H9 (cell line): ENCODE measurements at regions not wholly inside any gene's neighbourhood (a gene's known extent, or its start where the extent isn't known, plus 50 kb on each side); places are given as distances from the start of the nearest gene placed in this dataset.

Source experiments
- DNase-seq: peaks from one replicate; pipeline ENCODE4 v3.0.0-alpha.2; 2017
- H2AFZ ChIP-seq: one replicate; pipeline ENCODE4 v1.6.1; 2013; ENCODE audit warnings: mild to moderate bottlenecking, low read length, control low read depth, moderate library complexity
- H2AK5ac ChIP-seq: 2 replicates; pipeline ENCODE4 v1.6.1; 2013; ENCODE audit warnings: low read length, control low read depth, mixed read lengths; ENCODE audit not compliant: insufficient read length
- H2BK120ac ChIP-seq: one replicate; pipeline ENCODE4 v1.6.1; 2013; ENCODE audit warnings: low read depth, mild to moderate bottlenecking, low read length, control low read depth, inconsistent platforms; ENCODE audit not compliant: poor library complexity, severe bottlenecking
- H2BK12ac ChIP-seq: 2 replicates; pipeline ENCODE4 v1.6.1; 2013; ENCODE audit warnings: low read length, control low read depth, mixed read lengths, low read depth; ENCODE audit not compliant: insufficient read length
- H2BK15ac ChIP-seq: 2 replicates; pipeline ENCODE4 v1.6.1; 2013; ENCODE audit warnings: low read depth, low read length, control low read depth
- H2BK20ac ChIP-seq: one replicate; pipeline ENCODE4 v1.6.1; 2013; ENCODE audit warnings: low read depth, mild to moderate bottlenecking, low read length, control low read depth, inconsistent platforms; ENCODE audit not compliant: poor library complexity, severe bottlenecking
- H2BK5ac ChIP-seq: 2 replicates; pipeline ENCODE4 v1.6.1; 2013; ENCODE audit warnings: low read length, control low read depth, mixed read lengths; ENCODE audit not compliant: insufficient read length
- H3K14ac ChIP-seq: 2 replicates; pipeline ENCODE4 v1.6.1; 2013; ENCODE audit warnings: low read length, control low read depth; ENCODE audit not compliant: insufficient read depth
- H3K18ac ChIP-seq: 2 replicates; pipeline ENCODE4 v1.6.1; 2013; ENCODE audit warnings: low read depth, mild to moderate bottlenecking, mixed read lengths, low read length, control low read depth; ENCODE audit not compliant: insufficient read length
- H3K23ac ChIP-seq: 2 replicates; pipeline ENCODE4 v1.6.1; 2013; ENCODE audit warnings: low read length, control low read depth, mixed read lengths, low read depth; ENCODE audit not compliant: insufficient read length
- H3K23me2 ChIP-seq: 2 replicates; pipeline ENCODE4 v1.6.1; 2013; ENCODE audit warnings: low read depth, mild to moderate bottlenecking, mixed read lengths, low read length, control low read depth; ENCODE audit not compliant: insufficient read length, poor library complexity, severe bottlenecking
- H3K27ac ChIP-seq: 2 replicates; pipeline ENCODE4 v1.5.1; 2013; ENCODE audit warnings: low read length, control low read depth, mixed read lengths, low read depth; ENCODE audit not compliant: insufficient read length
- H3K27me3 ChIP-seq: 2 replicates; pipeline ENCODE4 v1.6.1; 2013; ENCODE audit warnings: low read length, control low read depth, inconsistent platforms; ENCODE audit not compliant: insufficient read depth
- H3K4ac ChIP-seq: 2 replicates; pipeline ENCODE4 v1.6.1; 2013; ENCODE audit warnings: low read depth, mild to moderate bottlenecking, control low read depth, inconsistent platforms, low read length, moderate library complexity
- H3K4me1 ChIP-seq: 2 replicates; pipeline ENCODE4 v1.6.1; 2013; ENCODE audit warnings: low read length, control low read depth, inconsistent platforms; ENCODE audit not compliant: insufficient read depth
- H3K4me2 ChIP-seq: 2 replicates; pipeline ENCODE4 v1.6.1; 2013; ENCODE audit warnings: low read length, control low read depth, mixed read lengths; ENCODE audit not compliant: insufficient read length, insufficient read depth
- H3K56ac ChIP-seq: 2 replicates; pipeline ENCODE4 v1.6.1; 2013; ENCODE audit warnings: low read depth, mild to moderate bottlenecking, mixed read lengths, low read length, control low read depth; ENCODE audit not compliant: insufficient read length
- H3K79me1 ChIP-seq: 2 replicates; pipeline ENCODE4 v1.6.1; 2013; ENCODE audit warnings: low read depth, mild to moderate bottlenecking, moderate library complexity, low read length, control low read depth, inconsistent platforms; ENCODE audit not compliant: insufficient read depth, poor library complexity, severe bottlenecking
- H3K79me2 ChIP-seq: 2 replicates; pipeline ENCODE4 v1.6.1; 2013; ENCODE audit warnings: low read length, control low read depth, inconsistent platforms; ENCODE audit not compliant: insufficient read depth
- H3K9ac ChIP-seq: 2 replicates; pipeline ENCODE4 v1.6.1; 2013; ENCODE audit warnings: low read length, control low read depth, mixed read lengths; ENCODE audit not compliant: insufficient read length; ENCODE audit errors: extremely low read depth
- H3K9me3 ChIP-seq: one replicate; pipeline ENCODE4 v1.6.1; 2013; ENCODE audit warnings: low read depth, low read length, inconsistent platforms; ENCODE audit not compliant: control insufficient read depth
- H3T11ph ChIP-seq: one replicate; pipeline ENCODE4 v1.6.1; 2013; ENCODE audit warnings: mild to moderate bottlenecking, low read length, control low read depth, inconsistent platforms
- H4K20me1 ChIP-seq: one replicate; pipeline ENCODE4 v1.6.1; 2013; ENCODE audit not compliant: control insufficient read depth, insufficient read length, insufficient read depth
- H4K5ac ChIP-seq: 2 replicates; pipeline ENCODE4 v1.6.1; 2013; ENCODE audit warnings: low read depth, mild to moderate bottlenecking, mixed read lengths, low read length, control low read depth; ENCODE audit not compliant: insufficient read length
- H4K8ac ChIP-seq: replicated peaks from 2 replicates; pipeline ENCODE4 v1.6.1; 2013; ENCODE audit warnings: low read length, control low read depth, mixed read lengths, low read depth; ENCODE audit not compliant: insufficient read length
- H4K91ac ChIP-seq: 2 replicates; pipeline ENCODE4 v1.6.1; 2013; ENCODE audit warnings: low read depth, mild to moderate bottlenecking, moderate library complexity, mixed read lengths, low read length, control low read depth; ENCODE audit not compliant: insufficient read length
- H3K27ac Mint-ChIP-seq, 3 experiments: 2 replicates in 2 of 3; 3 replicates in 1 of 3; pipeline ENCODE4 v1.8.0; 2020 to 2021; ENCODE audit warnings: mixed read lengths in 3 of 3, mild to moderate bottlenecking in 1 of 3, moderate library complexity in 1 of 3
- H3K27me3 Mint-ChIP-seq: 2 replicates; pipeline ENCODE4 v1.8.0; 2021; ENCODE audit warnings: low read depth, mild to moderate bottlenecking, moderate library complexity, mixed read lengths
- H3K36me3 Mint-ChIP-seq, 3 experiments: 2 replicates in 2 of 3; 3 replicates in 1 of 3; pipeline ENCODE4 v1.8.0; 2020 to 2021; ENCODE audit warnings: low read depth in 3 of 3, mixed read lengths in 3 of 3; ENCODE audit not compliant: insufficient read depth in 1 of 3
- H3K4me1 Mint-ChIP-seq, 2 experiments: 2 replicates each; pipeline ENCODE4 v1.8.0; 2020; ENCODE audit warnings: mixed read lengths in 2 of 2
- H3K4me3 Mint-ChIP-seq, 2 experiments: 2 replicates in 1 of 2; 3 replicates in 1 of 2; pipeline ENCODE4 v1.8.0; 2020 to 2021; ENCODE audit warnings: mild to moderate bottlenecking in 2 of 2, mixed read lengths in 2 of 2, moderate library complexity in 1 of 2
- H3K9me3 Mint-ChIP-seq, 2 experiments: 2 replicates in 1 of 2; 3 replicates in 1 of 2; pipeline ENCODE4 v1.8.0; 2020; ENCODE audit warnings: mild to moderate bottlenecking in 2 of 2, mixed read lengths in 2 of 2, moderate library complexity in 1 of 2
- WGBS: extraction: QIAGEN DNeasy Blood & Tissue Kit; methylation state at CpG from one replicate; pipeline ENCODE4 v1.1.7; 2013; ENCODE audit warnings: missing lambda C conversion rate, low lambda C conversion rate, mixed read lengths; ENCODE audit not compliant: insufficient read length; ENCODE audit errors: extremely low coverage; 5-methylcytosine and 5-hydroxymethylcytosine counted together
- TF ChIP-seq, protein P1 (sequence below): fragments of 200-600 bp; sonication (generic); conservative IDR thresholded peaks from 3 replicates; pipeline ENCODE4 v1.8.0; 2021; ENCODE audit warnings: antibody characterized with exemption, mild to moderate bottlenecking

DNA sequence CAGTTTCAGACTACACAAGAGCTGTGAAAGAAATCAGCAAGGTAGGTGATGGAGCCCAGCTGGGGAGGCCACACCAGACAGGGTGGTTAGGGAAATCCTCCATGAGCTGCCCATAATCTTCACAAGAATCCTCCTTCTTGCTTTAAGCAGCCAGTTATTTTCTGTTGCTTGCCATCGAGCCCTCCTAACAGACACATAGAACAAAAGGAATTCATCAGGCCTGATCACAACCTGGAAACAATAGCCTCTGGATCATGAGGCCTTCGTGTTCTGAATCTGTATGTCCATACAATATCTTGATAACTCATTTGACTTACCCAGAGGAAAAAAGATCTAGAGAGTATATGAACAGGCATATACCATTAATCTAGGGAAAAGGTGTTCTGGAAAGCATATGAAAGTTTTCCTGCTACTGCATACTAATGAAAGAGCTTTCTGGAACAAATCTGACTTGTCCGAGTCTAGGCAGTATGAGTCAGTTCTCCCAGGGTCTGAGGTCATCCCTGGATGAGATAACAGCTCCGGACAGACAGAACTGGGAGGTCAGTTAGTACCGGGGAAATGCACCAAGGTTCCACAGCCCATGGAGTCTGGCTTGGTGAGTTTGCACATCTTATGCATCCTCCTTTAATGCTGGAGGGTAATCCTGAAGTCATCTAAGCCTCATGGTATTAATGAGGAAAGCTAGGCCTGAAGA is 52.8 kb upstream of the ELK3 start:
- no peak overlapping the region for H3K23ac ChIP-seq
- H3K23me2 ChIP-seq: no peaks in the 10 kb centered on the region
- no peak overlapping the region for H3K14ac ChIP-seq
- no CpG with 5 or more reads among the region's 5 CpGs for WGBS
- H3K4me2 ChIP-seq: no peak overlapping the region
- H2BK20ac ChIP-seq: no peak overlapping the region
- H4K5ac ChIP-seq: no peak overlapping the region
- Mint-ChIP-seq H3K4me3 (no peak overlapping the region), H3K4me1 (peaks cover 17 to 18% of the 10 kb centered on the region in 2 experiments), H3K27ac (no peak overlapping the region), H3K27me3 (peaks cover 5% of the 10 kb centered on the region), H3K9me3 (peaks cover 0 to 2% of the 10 kb centered on the region in 2 experiments; a peak in 1 of 5 replicates), H3K36me3 (no peaks in the 10 kb centered on the region)
- no peaks in the 10 kb centered on the region for H4K20me1 ChIP-seq
- H4K91ac ChIP-seq: no peak overlapping the region
- no peaks in the 10 kb centered on the region for H3K79me2 ChIP-seq
- no peaks in the 10 kb centered on the region for H3K79me1 ChIP-seq
- H2AFZ ChIP-seq: no peak overlapping the region
- H3K9me3 ChIP-seq: no peaks in the 10 kb centered on the region
- no peak overlapping the region for H3K9ac ChIP-seq
- H3K18ac ChIP-seq: no peak overlapping the region
- H2BK5ac ChIP-seq: no peak overlapping the region
- H2BK12ac ChIP-seq: no peak overlapping the region
- H3K27ac ChIP-seq: no peak overlapping the region
- TF ChIP-seq, protein P1, sequence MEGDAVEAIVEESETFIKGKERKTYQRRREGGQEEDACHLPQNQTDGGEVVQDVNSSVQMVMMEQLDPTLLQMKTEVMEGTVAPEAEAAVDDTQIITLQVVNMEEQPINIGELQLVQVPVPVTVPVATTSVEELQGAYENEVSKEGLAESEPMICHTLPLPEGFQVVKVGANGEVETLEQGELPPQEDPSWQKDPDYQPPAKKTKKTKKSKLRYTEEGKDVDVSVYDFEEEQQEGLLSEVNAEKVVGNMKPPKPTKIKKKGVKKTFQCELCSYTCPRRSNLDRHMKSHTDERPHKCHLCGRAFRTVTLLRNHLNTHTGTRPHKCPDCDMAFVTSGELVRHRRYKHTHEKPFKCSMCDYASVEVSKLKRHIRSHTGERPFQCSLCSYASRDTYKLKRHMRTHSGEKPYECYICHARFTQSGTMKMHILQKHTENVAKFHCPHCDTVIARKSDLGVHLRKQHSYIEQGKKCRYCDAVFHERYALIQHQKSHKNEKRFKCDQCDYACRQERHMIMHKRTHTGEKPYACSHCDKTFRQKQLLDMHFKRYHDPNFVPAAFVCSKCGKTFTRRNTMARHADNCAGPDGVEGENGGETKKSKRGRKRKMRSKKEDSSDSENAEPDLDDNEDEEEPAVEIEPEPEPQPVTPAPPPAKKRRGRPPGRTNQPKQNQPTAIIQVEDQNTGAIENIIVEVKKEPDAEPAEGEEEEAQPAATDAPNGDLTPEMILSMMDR: no peak
- H3K4me1 ChIP-seq: peaks cover 3% of the 10 kb centered on the region; the same call in 1 of the 2 replicates
- no peak for DNase-seq
- H3K56ac ChIP-seq: no peak overlapping the region
- H2AK5ac ChIP-seq: no peak overlapping the region
- H3K27me3 ChIP-seq: no peaks in the 10 kb centered on the region
- H4K8ac ChIP-seq: no peak overlapping the region
- no peak overlapping the region for H2BK120ac ChIP-seq
- H2BK15ac ChIP-seq: no peak overlapping the region
- H3K4ac ChIP-seq: no peak overlapping the region
- no peak overlapping the region for H3T11ph ChIP-seq
